Ascending aorta (tissue), 2 donors: ENCODE measurements at regions not wholly inside any gene's neighbourhood (a gene's known extent, or its start where the extent isn't known, plus 50 kb on each side); places are given as distances from the start of the nearest gene placed in this dataset.

Source experiments
- DNase-seq, 2 donors: peaks; one replicate each; pipeline ENCODE4 v3.0.0-alpha.2; 2019; ENCODE audit warnings: low spot score in 2 of 2
- H3K27ac ChIP-seq, 2 donors: fragments of 200-600 bp; sonication (generic); one replicate each; pipeline ENCODE4 v1.5.1; 2016 to 2017; ENCODE audit warnings: mild to moderate bottlenecking in 1 of 2
- H3K27me3 ChIP-seq: fragments of 200-600 bp; sonication (generic); one replicate; pipeline ENCODE4 v1.5.1; 2017
- H3K36me3 ChIP-seq, 2 donors: fragments of 200-600 bp; sonication (generic); one replicate each; pipeline ENCODE4 v1.5.1; 2016
- H3K4me1 ChIP-seq, 2 donors: fragments of 200-600 bp; sonication (generic); one replicate each; pipeline ENCODE4 v1.5.1; 2016 to 2017; ENCODE audit warnings: mild to moderate bottlenecking in 1 of 2
- H3K4me3 ChIP-seq, 2 donors: fragments of 200-600 bp; sonication (generic); one replicate each; pipeline ENCODE4 v1.5.1; 2016 to 2017; ENCODE audit warnings: mild to moderate bottlenecking in 1 of 2
- H3K9me3 ChIP-seq, 2 donors: fragments of 200-600 bp; sonication (generic); one replicate each; pipeline ENCODE4 v1.5.1; 2016
- CTCF ChIP-seq, 3 experiments: fragments of 200-600 bp in 2 of 3; fragments of 450-650 bp in 1 of 3; sonication (generic) in 2 of 3; IDR thresholded peaks; one replicate each; pipeline ENCODE4 v1.5.1; 2016 to 2019; ENCODE audit warnings: antibody characterized with exemption in 3 of 3, mild to moderate bottlenecking in 1 of 3, moderate library complexity in 1 of 3
- intact Hi-C: fragments of 100-400 bp; cut with DNase I; formaldehyde crosslinking; loops from one replicate; pipeline ENCODE4 v1.15.1; 2023

GRCh38 chr2:11044201-11044600 is 111.1 kb upstream of the SLC66A3 start:
- intact Hi-C loops = no loop called here
- DNase-seq = no peak
- peaks cover 0 to 3% of the 10 kb centered on the region in 2 donors for H3K9me3 ChIP-seq
- H3K27ac ChIP-seq = no peak overlapping the region
- H3K36me3 ChIP-seq = no peaks in the 10 kb centered on the region
- H3K4me1 ChIP-seq = no peaks in the 10 kb centered on the region
- no peaks in the 10 kb centered on the region for H3K27me3 ChIP-seq
- no peak overlapping the region for H3K4me3 ChIP-seq
- TF ChIP-seq CTCF (IDR thresholded peaks at IDR 0.05) = no peak

GRCh38 chr2:11045294-11045693 is 110.0 kb upstream of the SLC66A3 start:
- intact Hi-C loops = no loop called here
- no peaks in the 10 kb centered on the region for H3K9me3 ChIP-seq
- no peaks in the 10 kb centered on the region for H3K27me3 ChIP-seq
- no peaks in the 10 kb centered on the region for H3K4me1 ChIP-seq
- H3K36me3 ChIP-seq = no peaks in the 10 kb centered on the region
- no peak overlapping the region for H3K27ac ChIP-seq
- no peak overlapping the region for H3K4me3 ChIP-seq
- no peak for DNase-seq
- no peak for TF ChIP-seq CTCF (IDR thresholded peaks at IDR 0.05)

- no peak for TF ChIP-seq CTCF (IDR thresholded peaks at IDR 0.05)
- DNase-seq = no peak
Measured at GRCh38 chr2:11048335-11049008, 106.8 kb upstream of the SLC66A3 start.

GRCh38 chr2:11050565-11050964 is 104.7 kb upstream of the SLC66A3 start:
- Histone ChIP-seq H3K36me3 (no peaks in the 10 kb centered on the region), H3K9me3 (no peaks in the 10 kb centered on the region), H3K27ac (no peak overlapping the region), H3K4me3 (no peak overlapping the region), H3K4me1 (no peaks in the 10 kb centered on the region), H3K27me3 (no peaks in the 10 kb centered on the region)
- intact Hi-C loops = no loop called here
- TF ChIP-seq CTCF (IDR thresholded peaks at IDR 0.05) = no peak
- DNase-seq = no peak

More at GRCh38 chr2:11048335-11049008, 106.8 kb upstream of the SLC66A3 start:
- Histone ChIP-seq H3K4me1 (no peaks in the 10 kb centered on the region), H3K27ac (no peak overlapping the region), H3K36me3 (no peaks in the 10 kb centered on the region), H3K9me3 (no peaks in the 10 kb centered on the region), H3K27me3 (no peaks in the 10 kb centered on the region), H3K4me3 (no peak overlapping the region)
- intact Hi-C loops = no loop called here

- H3K27ac ChIP-seq = no peak overlapping the region
- no peaks in the 10 kb centered on the region for H3K9me3 ChIP-seq
Measured at GRCh38 chr2:11051280-11051679, 104.0 kb upstream of the SLC66A3 start.

More at GRCh38 chr2:11051280-11051679, 104.0 kb upstream of the SLC66A3 start:
- Histone ChIP-seq H3K4me1 (no peaks in the 10 kb centered on the region), H3K36me3 (no peaks in the 10 kb centered on the region), H3K4me3 (no peak overlapping the region), H3K27me3 (no peaks in the 10 kb centered on the region)
- intact Hi-C loops = no loop called here
- DNase-seq = no peak
- TF ChIP-seq CTCF (IDR thresholded peaks at IDR 0.05) = no peak
